HG02623 (cell line): ENCODE measurements at regions not wholly inside any gene's neighbourhood (a gene's known extent, or its start where the extent isn't known, plus 50 kb on each side); places are given as distances from the start of the nearest gene placed in this dataset.

Experiments used
- ATAC-seq: cut with Tn5 transposase; IDR thresholded peaks from one replicate; pipeline ENCODE4 v1.9.1; 2021; ENCODE audit warnings: moderate library complexity; ENCODE audit not compliant: unreplicated experiment

GRCh38 chr3:160163229-160163878 is 61.9 kb upstream of the C3orf80 start:
- no peak for ATAC-seq

GRCh38 chr3:160168246-160168645 is 57.0 kb upstream of the C3orf80 start:
- ATAC-seq = no peak

DNA sequence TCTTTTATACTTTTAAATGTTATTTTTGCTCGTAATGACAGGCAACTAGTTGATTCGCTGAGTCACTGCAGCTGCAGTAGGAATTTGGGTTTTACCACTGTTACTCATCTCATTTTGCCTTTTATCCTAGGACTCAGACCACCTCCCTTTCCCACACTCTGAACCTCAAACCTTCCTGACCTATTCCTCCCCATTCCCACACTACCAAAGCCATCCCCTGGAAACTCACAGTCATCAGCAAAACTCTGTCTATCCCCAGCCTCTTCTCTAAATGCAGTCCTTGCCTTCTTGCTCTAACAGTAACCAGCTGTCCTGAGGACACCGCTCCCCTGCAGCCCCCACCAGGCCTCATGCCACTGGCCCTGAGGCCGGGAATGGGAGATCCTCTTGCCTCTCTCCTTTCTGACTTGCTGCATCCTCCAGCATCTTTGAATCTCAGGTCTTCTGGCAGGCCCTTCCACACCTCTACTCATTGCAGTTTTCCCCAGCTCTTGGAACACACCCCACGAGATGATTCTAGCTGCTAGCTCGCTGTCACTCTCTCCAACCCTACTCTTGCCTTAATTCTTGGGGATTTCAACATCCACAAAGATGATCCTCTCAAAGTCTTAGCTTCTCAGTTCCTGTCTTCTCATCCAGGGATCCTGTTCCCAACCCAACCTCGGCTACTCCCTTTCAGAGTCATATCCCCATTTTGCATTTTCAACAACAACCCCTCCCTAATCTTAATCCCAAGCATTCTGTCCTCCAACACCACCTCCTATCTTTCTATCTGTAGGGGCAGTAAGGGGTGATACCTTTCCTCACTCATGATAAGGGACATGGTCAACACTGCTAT is 55.9 kb upstream of the C3orf80 start:
- no peak for ATAC-seq

DNA sequence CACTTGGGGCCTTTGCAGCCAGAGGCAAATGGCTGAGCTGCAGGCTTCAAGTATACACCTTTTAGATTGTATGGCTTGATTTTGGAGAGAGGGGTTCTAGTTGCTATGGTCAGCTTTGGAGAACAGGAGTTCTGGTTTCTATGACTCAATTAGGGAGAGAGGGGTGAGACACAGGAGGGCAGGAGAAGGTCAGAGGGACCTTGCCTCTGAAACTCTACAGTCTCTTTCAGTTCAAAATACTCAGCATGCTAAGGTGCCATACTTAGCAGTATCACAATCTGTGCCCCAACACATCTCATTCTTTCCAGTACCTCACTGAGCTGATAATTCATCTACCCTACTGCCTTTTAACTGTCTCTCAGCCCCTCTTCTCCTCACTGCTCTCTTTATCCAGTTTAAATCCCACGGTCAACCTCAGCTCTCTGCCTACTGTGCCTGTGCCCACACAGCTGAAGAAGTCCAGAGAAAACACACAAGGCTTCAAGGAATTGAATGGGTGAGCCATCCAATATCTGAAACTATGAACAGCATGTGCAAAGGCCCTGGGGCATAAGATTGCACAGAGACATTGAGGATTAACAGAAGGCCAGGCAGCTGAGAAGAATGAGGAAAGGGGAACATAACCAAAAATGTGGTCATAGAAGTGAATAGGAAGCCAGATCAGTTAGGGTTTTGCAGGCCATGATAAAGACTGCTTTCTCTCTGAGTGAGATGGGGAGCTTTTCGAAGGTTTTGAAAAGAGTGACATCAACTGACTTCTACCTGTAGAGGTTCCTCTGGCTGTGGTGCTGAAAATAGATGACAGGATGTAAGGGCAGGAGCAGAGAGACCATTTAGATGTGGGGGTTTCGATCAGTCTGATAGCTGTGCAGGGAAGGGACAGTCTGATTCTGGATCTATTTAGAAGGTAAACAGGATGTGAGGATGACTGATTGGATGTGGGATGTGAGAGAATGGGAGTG is 54.5 kb upstream of the C3orf80 start:
- ATAC-seq = peak; percentile 51

GRCh38 chr3:160171813-160172212 is 53.4 kb upstream of the C3orf80 start:
- no peak for ATAC-seq

GRCh38 chr3:160174621-160175020 is 50.6 kb upstream of the C3orf80 start:
- ATAC-seq = no peak
